GM23338 (cell line): ENCODE measurements at regions not wholly inside any gene's neighbourhood (a gene's known extent, or its start where the extent isn't known, plus 50 kb on each side); places are given as distances from the start of the nearest gene placed in this dataset.

Source experiments
- ATAC-seq: fragments of 200-7000 bp; cut with Tn5 transposase; 3 replicates; pipeline ENCODE4 v1.9.1; 2020
- DNase-seq: peaks from one replicate; pipeline ENCODE4 v3.0.0-alpha.2; 2015; ENCODE audit warnings: low spot score
- H2AFZ ChIP-seq: fragments of 200-600 bp; sonication (generic); 2 replicates; pipeline ENCODE4 v1.8.0; 2016; ENCODE audit warnings: antibody characterized with exemption, mild to moderate bottlenecking, moderate library complexity
- H3F3A ChIP-seq: fragments of 200-600 bp; sonication (generic); replicated peaks from 2 replicates; pipeline ENCODE4 v1.8.0; 2017; ENCODE audit warnings: antibody characterized with exemption, mixed run types, low read depth
- H3K27ac ChIP-seq: fragments of 200-600 bp; sonication (generic); 2 replicates; pipeline ENCODE4 v1.6.1; 2016; ENCODE audit warnings: low read depth
- H3K27me3 ChIP-seq: fragments of 200-600 bp; sonication (generic); 2 replicates; pipeline ENCODE4 v1.8.0; 2016; ENCODE audit warnings: mild to moderate bottlenecking, mixed run types, moderate library complexity; ENCODE audit not compliant: insufficient read depth
- H3K36me3 ChIP-seq: fragments of 200-600 bp; sonication (generic); 2 replicates; pipeline ENCODE4 v1.8.0; 2016; ENCODE audit warnings: mild to moderate bottlenecking; ENCODE audit not compliant: insufficient read depth
- H3K4me1 ChIP-seq: fragments of 200-600 bp; sonication (generic); 2 replicates; pipeline ENCODE4 v1.8.0; 2016; ENCODE audit warnings: mild to moderate bottlenecking, moderate library complexity; ENCODE audit not compliant: insufficient read depth
- H3K4me2 ChIP-seq: fragments of 200-600 bp; sonication (generic); 2 replicates; pipeline ENCODE4 v1.7.1; 2017; ENCODE audit warnings: mixed run types
- H3K4me3 ChIP-seq: fragments of 200-600 bp; sonication (generic); 2 replicates; pipeline ENCODE4 v1.6.1; 2016; ENCODE audit warnings: mixed run types
- H3K79me2 ChIP-seq: fragments of 200-600 bp; sonication (generic); replicated peaks from 2 replicates; pipeline ENCODE4 v1.8.0; 2017; ENCODE audit warnings: mild to moderate bottlenecking; ENCODE audit not compliant: insufficient read depth
- H3K9me2 ChIP-seq: fragments of 200-600 bp; sonication (generic); 2 replicates; pipeline ENCODE4 v1.8.0; 2017; ENCODE audit not compliant: insufficient read depth
- H4K20me1 ChIP-seq: fragments of 200-600 bp; sonication (generic); replicated peaks from 2 replicates; pipeline ENCODE4 v1.8.0; 2017; ENCODE audit warnings: mild to moderate bottlenecking; ENCODE audit not compliant: insufficient read depth
- H3K27ac Mint-ChIP-seq: 2 replicates; pipeline ENCODE4 v1.8.0; 2020; ENCODE audit warnings: inconsistent platforms, mild to moderate bottlenecking, moderate library complexity, mixed read lengths
- H3K27me3 Mint-ChIP-seq: 3 replicates; pipeline ENCODE4 v1.8.0; 2022; ENCODE audit warnings: low read depth, mild to moderate bottlenecking, moderate library complexity, mixed read lengths, inconsistent platforms; ENCODE audit not compliant: insufficient read depth, poor library complexity
- H3K36me3 Mint-ChIP-seq: 3 replicates; pipeline ENCODE4 v1.8.0; 2021; ENCODE audit warnings: low read depth, mild to moderate bottlenecking, inconsistent platforms, moderate library complexity, mixed read lengths
- H3K4me1 Mint-ChIP-seq: 3 replicates; pipeline ENCODE4 v1.8.0; 2020; ENCODE audit warnings: mild to moderate bottlenecking, inconsistent platforms, mixed read lengths
- H3K4me3 Mint-ChIP-seq: 3 replicates; pipeline ENCODE4 v1.8.0; 2021; ENCODE audit warnings: moderate library complexity, mild to moderate bottlenecking, inconsistent platforms, mixed read lengths
- H3K9me3 Mint-ChIP-seq: 3 replicates; pipeline ENCODE4 v1.8.0; 2020; ENCODE audit warnings: moderate library complexity, mild to moderate bottlenecking, inconsistent platforms, mixed read lengths
- ETS1 ChIP-seq: IDR thresholded peaks from 2 replicates; pipeline ENCODE4 v1.6.1; 2016; ENCODE audit warnings: antibody characterized with exemption
- EZH2 ChIP-seq: fragments of 200-600 bp; sonication (generic); IDR thresholded peaks from one replicate; pipeline ENCODE4 v1.8.0; 2017; ENCODE audit warnings: antibody characterized with exemption, mild to moderate bottlenecking, low read depth; ENCODE audit not compliant: unreplicated experiment
- REST ChIP-seq: IDR thresholded peaks from one replicate; pipeline ENCODE4 v1.6.1; 2018; ENCODE audit warnings: antibody characterized with exemption; ENCODE audit not compliant: unreplicated experiment
- ZNF462 ChIP-seq: fragments of 250-450 bp; sonication (Bioruptor Pico); IDR thresholded peaks from 2 replicates; pipeline ENCODE4 v1.5.0; 2020; ENCODE audit warnings: mild to moderate bottlenecking, moderate library complexity

GRCh38 chr1:79124756-79125155 lies 118.2 kb upstream of the ADGRL4 start (continued):
- no peak for TF ChIP-seq ZNF462 (CRISPR knock-in tag)

GRCh38 chr1:79122521-79122920 lies 116.0 kb upstream of the ADGRL4 start:
- no peak overlapping the region for H3K4me3 Mint-ChIP-seq
- TF ChIP-seq EZH2 (no peak), ZNF462 (CRISPR knock-in tag) (no peak), ETS1 (no peak), REST (no peak)

More at GRCh38 chr1:79122521-79122920, 116.0 kb upstream of the ADGRL4 start:
- Mint-ChIP-seq H3K27me3 (peaks cover 3% of the 10 kb centered on the region), H3K27ac (no peak overlapping the region), H3K36me3 (no peaks in the 10 kb centered on the region), H3K4me1 (no peaks in the 10 kb centered on the region), H3K9me3 (no peaks in the 10 kb centered on the region; the same call in 2 of the 3 replicates)
- no peak overlapping the region for H3K4me3 ChIP-seq
- no peaks in the 10 kb centered on the region for H3K4me1 ChIP-seq
- H4K20me1 ChIP-seq: no peaks in the 10 kb centered on the region
- H3F3A ChIP-seq: no peaks in the 10 kb centered on the region
- no peaks in the 10 kb centered on the region for H3K27me3 ChIP-seq
- H3K79me2 ChIP-seq: no peaks in the 10 kb centered on the region
- no peaks in the 10 kb centered on the region for H3K36me3 ChIP-seq
- no peak overlapping the region for H2AFZ ChIP-seq
- DNase-seq (no peak), ATAC-seq (no peak)
- peaks cover 4% of the 10 kb centered on the region; the same call in 1 of the 2 replicates for H3K9me2 ChIP-seq
- no peak overlapping the region for H3K27ac ChIP-seq
- no peak overlapping the region for H3K4me2 ChIP-seq
